ENCODE measurements at regions not wholly inside any gene's neighbourhood (a gene's known extent, or its start where the extent isn't known, plus 50 kb on each side); places are given as distances from the start of the nearest gene placed in this dataset.

DNA sequence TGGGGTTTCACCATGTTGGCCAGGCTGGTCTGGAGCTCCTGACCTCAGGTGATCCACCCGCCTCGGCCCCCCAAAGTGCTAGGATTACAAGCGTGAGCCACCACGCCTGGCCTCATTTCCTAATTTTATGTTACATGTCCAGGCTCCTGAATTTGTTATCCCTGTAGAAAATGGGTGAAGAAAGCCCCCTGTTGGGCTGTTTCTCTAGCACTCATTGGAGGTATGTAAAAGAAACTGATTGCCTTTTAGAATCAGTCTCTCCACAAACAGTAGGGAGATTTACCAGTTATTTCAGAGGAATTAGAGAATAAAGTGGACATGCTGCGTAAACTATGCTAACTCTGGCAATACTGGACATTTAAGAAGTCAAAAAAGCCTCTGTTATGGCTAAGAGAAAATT, 364.1 kb upstream of the TBL1XR1 start:
- TF ChIP-seq POLR2AphosphoS5 (IDR thresholded peaks at IDR 0.05; ENCODE audit: low read depth, low read length) (no peak), POLR2A (IDR thresholded peaks at IDR 0.05; ENCODE audit: low read depth, low read length) (no peak), TAF1 (IDR thresholded peaks at IDR 0.05; ENCODE audit: borderline replicate concordance, low read depth, low read length) (no peak)
